ENCODE measurements at regions not wholly inside any gene's neighbourhood (a gene's known extent, or its start where the extent isn't known, plus 50 kb on each side); places are given as distances from the start of the nearest gene placed in this dataset.

DNA sequence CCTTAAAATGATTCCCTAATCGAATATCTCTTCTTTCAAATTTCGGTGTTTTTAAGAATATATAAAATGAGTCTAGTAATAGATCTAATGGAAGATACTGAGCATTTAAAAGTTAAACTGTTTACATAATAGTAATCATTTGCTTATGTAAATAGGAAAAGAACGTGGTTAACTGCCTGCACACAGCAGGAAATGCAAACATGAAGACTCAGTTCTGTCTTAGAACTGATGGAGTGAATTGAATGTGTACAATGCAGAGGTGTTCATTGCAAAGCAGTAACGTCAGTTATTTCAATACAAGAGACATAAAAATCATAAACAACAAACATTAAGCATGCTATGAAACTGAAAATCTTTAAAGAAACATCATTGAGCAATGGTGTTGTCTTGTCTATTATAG lies 359.4 kb upstream of the ADAMTS5 start:
- Mint-ChIP-seq H3K9me3 (no peaks in the 10 kb centered on the region), H3K27ac (no peak overlapping the region), H3K36me3 (ENCODE audit: low read depth) (no peaks in the 10 kb centered on the region), H3K27me3 (ENCODE audit: insufficient read depth, low read depth, poor library complexity) (no peaks in the 10 kb centered on the region), H3K4me3 (no peak overlapping the region), H3K4me1 (no peaks in the 10 kb centered on the region)
- Histone ChIP-seq H3K27ac (ENCODE audit: low read depth) (no peak overlapping the region), H3K79me2 (replicated peaks; ENCODE audit: insufficient read depth) (no peaks in the 10 kb centered on the region), H3K9me2 (ENCODE audit: insufficient read depth) (no peaks in the 10 kb centered on the region), H3K27me3 (ENCODE audit: insufficient read depth) (no peaks in the 10 kb centered on the region), H2AFZ (no peak overlapping the region), H3F3A (replicated peaks; ENCODE audit: low read depth) (no peaks in the 10 kb centered on the region), H3K4me1 (ENCODE audit: insufficient read depth) (peaks cover 4% of the 10 kb centered on the region; the same call in 1 of the 2 replicates), H3K4me2 (no peak overlapping the region), H4K20me1 (replicated peaks; ENCODE audit: insufficient read depth) (no peaks in the 10 kb centered on the region), H3K36me3 (ENCODE audit: insufficient read depth) (no peaks in the 10 kb centered on the region), H3K4me3 (no peak overlapping the region)
- DNase-seq (ENCODE audit: low spot score) (no peak), ATAC-seq (no peak)
- TF ChIP-seq, protein P1, sequence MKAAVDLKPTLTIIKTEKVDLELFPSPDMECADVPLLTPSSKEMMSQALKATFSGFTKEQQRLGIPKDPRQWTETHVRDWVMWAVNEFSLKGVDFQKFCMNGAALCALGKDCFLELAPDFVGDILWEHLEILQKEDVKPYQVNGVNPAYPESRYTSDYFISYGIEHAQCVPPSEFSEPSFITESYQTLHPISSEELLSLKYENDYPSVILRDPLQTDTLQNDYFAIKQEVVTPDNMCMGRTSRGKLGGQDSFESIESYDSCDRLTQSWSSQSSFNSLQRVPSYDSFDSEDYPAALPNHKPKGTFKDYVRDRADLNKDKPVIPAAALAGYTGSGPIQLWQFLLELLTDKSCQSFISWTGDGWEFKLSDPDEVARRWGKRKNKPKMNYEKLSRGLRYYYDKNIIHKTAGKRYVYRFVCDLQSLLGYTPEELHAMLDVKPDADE (IDR thresholded peaks at IDR 0.05): no peak
- TF ChIP-seq POLR2AphosphoS5 (IDR thresholded peaks at IDR 0.05; ENCODE audit: low read depth) (no peak), ZNF114 (CRISPR knock-in tag; IDR thresholded peaks at IDR 0.05) (no peak), CREB1 (CRISPR knock-in tag; IDR thresholded peaks at IDR 0.05; ENCODE audit: low read depth) (no peak), NANOG (IDR thresholded peaks at IDR 0.05; ENCODE audit: borderline replicate concordance) (no peak), JUNB (IDR thresholded peaks at IDR 0.05; ENCODE audit: unreplicated experiment) (no peak), EZH2phosphoT487 (IDR thresholded peaks at IDR 0.05; ENCODE audit: unreplicated experiment) (no peak), ZNF331 (CRISPR knock-in tag; IDR thresholded peaks at IDR 0.05; ENCODE audit: low read depth) (no peak)
- TF ChIP-seq, protein P2, sequence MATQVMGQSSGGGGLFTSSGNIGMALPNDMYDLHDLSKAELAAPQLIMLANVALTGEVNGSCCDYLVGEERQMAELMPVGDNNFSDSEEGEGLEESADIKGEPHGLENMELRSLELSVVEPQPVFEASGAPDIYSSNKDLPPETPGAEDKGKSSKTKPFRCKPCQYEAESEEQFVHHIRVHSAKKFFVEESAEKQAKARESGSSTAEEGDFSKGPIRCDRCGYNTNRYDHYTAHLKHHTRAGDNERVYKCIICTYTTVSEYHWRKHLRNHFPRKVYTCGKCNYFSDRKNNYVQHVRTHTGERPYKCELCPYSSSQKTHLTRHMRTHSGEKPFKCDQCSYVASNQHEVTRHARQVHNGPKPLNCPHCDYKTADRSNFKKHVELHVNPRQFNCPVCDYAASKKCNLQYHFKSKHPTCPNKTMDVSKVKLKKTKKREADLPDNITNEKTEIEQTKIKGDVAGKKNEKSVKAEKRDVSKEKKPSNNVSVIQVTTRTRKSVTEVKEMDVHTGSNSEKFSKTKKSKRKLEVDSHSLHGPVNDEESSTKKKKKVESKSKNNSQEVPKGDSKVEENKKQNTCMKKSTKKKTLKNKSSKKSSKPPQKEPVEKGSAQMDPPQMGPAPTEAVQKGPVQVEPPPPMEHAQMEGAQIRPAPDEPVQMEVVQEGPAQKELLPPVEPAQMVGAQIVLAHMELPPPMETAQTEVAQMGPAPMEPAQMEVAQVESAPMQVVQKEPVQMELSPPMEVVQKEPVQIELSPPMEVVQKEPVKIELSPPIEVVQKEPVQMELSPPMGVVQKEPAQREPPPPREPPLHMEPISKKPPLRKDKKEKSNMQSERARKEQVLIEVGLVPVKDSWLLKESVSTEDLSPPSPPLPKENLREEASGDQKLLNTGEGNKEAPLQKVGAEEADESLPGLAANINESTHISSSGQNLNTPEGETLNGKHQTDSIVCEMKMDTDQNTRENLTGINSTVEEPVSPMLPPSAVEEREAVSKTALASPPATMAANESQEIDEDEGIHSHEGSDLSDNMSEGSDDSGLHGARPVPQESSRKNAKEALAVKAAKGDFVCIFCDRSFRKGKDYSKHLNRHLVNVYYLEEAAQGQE (IDR thresholded peaks at IDR 0.05; ENCODE audit: unreplicated experiment): no peak
- TF ChIP-seq, protein P3, sequence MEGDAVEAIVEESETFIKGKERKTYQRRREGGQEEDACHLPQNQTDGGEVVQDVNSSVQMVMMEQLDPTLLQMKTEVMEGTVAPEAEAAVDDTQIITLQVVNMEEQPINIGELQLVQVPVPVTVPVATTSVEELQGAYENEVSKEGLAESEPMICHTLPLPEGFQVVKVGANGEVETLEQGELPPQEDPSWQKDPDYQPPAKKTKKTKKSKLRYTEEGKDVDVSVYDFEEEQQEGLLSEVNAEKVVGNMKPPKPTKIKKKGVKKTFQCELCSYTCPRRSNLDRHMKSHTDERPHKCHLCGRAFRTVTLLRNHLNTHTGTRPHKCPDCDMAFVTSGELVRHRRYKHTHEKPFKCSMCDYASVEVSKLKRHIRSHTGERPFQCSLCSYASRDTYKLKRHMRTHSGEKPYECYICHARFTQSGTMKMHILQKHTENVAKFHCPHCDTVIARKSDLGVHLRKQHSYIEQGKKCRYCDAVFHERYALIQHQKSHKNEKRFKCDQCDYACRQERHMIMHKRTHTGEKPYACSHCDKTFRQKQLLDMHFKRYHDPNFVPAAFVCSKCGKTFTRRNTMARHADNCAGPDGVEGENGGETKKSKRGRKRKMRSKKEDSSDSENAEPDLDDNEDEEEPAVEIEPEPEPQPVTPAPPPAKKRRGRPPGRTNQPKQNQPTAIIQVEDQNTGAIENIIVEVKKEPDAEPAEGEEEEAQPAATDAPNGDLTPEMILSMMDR (conservative IDR thresholded peaks at IDR 0.05; ENCODE audit: low read depth in 2 of 2): no peak
- TF ChIP-seq, protein P4, sequence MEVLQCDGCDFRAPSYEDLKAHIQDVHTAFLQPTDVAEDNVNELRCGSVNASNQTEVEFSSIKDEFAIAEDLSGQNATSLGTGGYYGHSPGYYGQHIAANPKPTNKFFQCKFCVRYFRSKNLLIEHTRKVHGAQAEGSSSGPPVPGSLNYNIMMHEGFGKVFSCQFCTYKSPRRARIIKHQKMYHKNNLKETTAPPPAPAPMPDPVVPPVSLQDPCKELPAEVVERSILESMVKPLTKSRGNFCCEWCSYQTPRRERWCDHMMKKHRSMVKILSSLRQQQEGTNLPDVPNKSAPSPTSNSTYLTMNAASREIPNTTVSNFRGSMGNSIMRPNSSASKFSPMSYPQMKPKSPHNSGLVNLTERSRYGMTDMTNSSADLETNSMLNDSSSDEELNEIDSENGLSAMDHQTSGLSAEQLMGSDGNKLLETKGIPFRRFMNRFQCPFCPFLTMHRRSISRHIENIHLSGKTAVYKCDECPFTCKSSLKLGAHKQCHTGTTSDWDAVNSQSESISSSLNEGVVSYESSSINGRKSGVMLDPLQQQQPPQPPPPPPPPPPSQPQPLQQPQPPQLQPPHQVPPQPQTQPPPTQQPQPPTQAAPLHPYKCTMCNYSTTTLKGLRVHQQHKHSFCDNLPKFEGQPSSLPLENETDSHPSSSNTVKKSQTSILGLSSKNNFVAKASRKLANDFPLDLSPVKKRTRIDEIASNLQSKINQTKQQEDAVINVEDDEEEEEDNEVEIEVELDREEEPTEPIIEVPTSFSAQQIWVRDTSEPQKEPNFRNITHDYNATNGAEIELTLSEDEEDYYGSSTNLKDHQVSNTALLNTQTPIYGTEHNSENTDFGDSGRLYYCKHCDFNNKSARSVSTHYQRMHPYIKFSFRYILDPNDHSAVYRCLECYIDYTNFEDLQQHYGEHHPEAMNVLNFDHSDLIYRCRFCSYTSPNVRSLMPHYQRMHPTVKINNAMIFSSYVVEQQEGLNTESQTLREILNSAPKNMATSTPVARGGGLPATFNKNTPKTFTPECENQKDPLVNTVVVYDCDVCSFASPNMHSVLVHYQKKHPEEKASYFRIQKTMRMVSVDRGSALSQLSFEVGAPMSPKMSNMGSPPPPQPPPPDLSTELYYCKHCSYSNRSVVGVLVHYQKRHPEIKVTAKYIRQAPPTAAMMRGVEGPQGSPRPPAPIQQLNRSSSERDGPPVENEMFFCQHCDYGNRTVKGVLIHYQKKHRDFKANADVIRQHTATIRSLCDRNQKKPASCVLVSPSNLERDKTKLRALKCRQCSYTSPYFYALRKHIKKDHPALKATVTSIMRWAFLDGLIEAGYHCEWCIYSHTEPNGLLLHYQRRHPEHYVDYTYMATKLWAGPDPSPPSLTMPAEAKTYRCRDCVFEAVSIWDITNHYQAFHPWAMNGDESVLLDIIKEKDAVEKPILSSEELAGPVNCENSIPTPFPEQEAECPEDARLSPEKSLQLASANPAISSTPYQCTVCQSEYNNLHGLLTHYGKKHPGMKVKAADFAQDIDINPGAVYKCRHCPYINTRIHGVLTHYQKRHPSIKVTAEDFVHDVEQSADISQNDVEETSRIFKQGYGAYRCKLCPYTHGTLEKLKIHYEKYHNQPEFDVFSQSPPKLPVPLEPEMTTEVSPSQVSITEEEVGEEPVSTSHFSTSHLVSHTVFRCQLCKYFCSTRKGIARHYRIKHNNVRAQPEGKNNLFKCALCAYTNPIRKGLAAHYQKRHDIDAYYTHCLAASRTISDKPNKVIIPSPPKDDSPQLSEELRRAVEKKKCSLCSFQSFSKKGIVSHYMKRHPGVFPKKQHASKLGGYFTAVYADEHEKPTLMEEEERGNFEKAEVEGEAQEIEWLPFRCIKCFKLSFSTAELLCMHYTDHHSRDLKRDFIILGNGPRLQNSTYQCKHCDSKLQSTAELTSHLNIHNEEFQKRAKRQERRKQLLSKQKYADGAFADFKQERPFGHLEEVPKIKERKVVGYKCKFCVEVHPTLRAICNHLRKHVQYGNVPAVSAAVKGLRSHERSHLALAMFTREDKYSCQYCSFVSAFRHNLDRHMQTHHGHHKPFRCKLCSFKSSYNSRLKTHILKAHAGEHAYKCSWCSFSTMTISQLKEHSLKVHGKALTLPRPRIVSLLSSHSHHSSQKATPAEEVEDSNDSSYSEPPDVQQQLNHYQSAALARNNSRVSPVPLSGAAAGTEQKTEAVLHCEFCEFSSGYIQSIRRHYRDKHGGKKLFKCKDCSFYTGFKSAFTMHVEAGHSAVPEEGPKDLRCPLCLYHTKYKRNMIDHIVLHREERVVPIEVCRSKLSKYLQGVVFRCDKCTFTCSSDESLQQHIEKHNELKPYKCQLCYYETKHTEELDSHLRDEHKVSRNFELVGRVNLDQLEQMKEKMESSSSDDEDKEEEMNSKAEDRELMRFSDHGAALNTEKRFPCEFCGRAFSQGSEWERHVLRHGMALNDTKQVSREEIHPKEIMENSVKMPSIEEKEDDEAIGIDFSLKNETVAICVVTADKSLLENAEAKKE (CRISPR knock-in tag; IDR thresholded peaks at IDR 0.05): no peak

Data from GM23338 (cell line).